IMR-90 (cell line): ENCODE measurements at regions not wholly inside any gene's neighbourhood (a gene's known extent, or its start where the extent isn't known, plus 50 kb on each side); places are given as distances from the start of the nearest gene placed in this dataset.

Source experiments
- ATAC-seq: fragments of 200-7000 bp; cut with Tn5 transposase; 2 replicates; pipeline ENCODE4 v1.9.1; 2020; ENCODE audit warnings: low read depth, mild to moderate bottlenecking, moderate library complexity
- BruUV-seq: library from RNA; stranded (reverse); fragments of 400-500 nt; replicated peaks from 2 replicates; lab custom pipeline; 2021; lab: Mats Ljungman, UMichigan
- CTCF ChIA-PET: fragments of 300-600 bp; formaldehyde crosslinking; extraction: SDS; loops from one replicate; lab custom pipeline; 2021; ENCODE audit warnings: antibody characterized with exemption; lab: Yijun Ruan, JAX
- POLR2A ChIA-PET: fragments of 300-600 bp; sonication (Branson Sonifier 250); formaldehyde crosslinking; loops from one replicate; lab custom pipeline; 2022; ENCODE audit warnings: antibody characterized with exemption; ENCODE audit not compliant: unreplicated experiment; lab: Charles Lee
- DNase-seq: peaks from one replicate; pipeline ENCODE4 v3.0.0; 2013
- H2AFZ ChIP-seq: replicated peaks from 2 replicates; pipeline ENCODE3; 2013; ENCODE audit warnings: low read length, mild to moderate bottlenecking; ENCODE audit not compliant: poor library complexity
- H2AK5ac ChIP-seq: 2 replicates; pipeline ENCODE4 v1.6.1; 2013; ENCODE audit warnings: low read depth, low read length, inconsistent platforms
- H2AK9ac ChIP-seq: replicated peaks from 2 replicates; pipeline ENCODE3; 2013; ENCODE audit warnings: mild to moderate bottlenecking, low read depth, low read length, moderate library complexity; ENCODE audit not compliant: poor library complexity
- H2BK120ac ChIP-seq: 2 replicates; pipeline ENCODE4 v1.6.1; 2013; ENCODE audit warnings: low read depth, low read length, inconsistent platforms
- H2BK15ac ChIP-seq: 3 replicates; pipeline ENCODE4 v1.6.1; 2013; ENCODE audit warnings: low read depth, low read length, inconsistent platforms
- H2BK20ac ChIP-seq: 2 replicates; pipeline ENCODE4 v1.6.1; 2013; ENCODE audit warnings: low read depth, mild to moderate bottlenecking, inconsistent platforms, low read length, moderate library complexity
- H2BK5ac ChIP-seq: 2 replicates; pipeline ENCODE4 v1.6.1; 2013; ENCODE audit warnings: mild to moderate bottlenecking, low read depth, low read length, inconsistent platforms; ENCODE audit not compliant: poor library complexity, severe bottlenecking
- H3K14ac ChIP-seq: replicated peaks from 2 replicates; pipeline ENCODE4 v1.6.1; 2013; ENCODE audit warnings: low read depth, low read length, inconsistent platforms
- H3K18ac ChIP-seq: 2 replicates; pipeline ENCODE4 v1.6.1; 2013; ENCODE audit warnings: low read depth, low read length, control low read depth
- H3K23ac ChIP-seq: 2 replicates; pipeline ENCODE4 v1.6.1; 2013; ENCODE audit warnings: low read depth, low read length, inconsistent platforms
- H3K27ac ChIP-seq: 2 replicates; pipeline ENCODE4 v1.5.1; 2013; ENCODE audit warnings: mild to moderate bottlenecking, control low read depth, low read length; ENCODE audit not compliant: insufficient read depth
- H3K27me3 ChIP-seq: 2 replicates; pipeline ENCODE4 v1.6.1; 2013; ENCODE audit warnings: low read length; ENCODE audit not compliant: control insufficient read depth, insufficient read depth
- H3K36me3 ChIP-seq: 2 replicates; pipeline ENCODE4 v1.6.1; 2013; ENCODE audit warnings: low read length, mixed read lengths; ENCODE audit not compliant: control insufficient read depth, insufficient read depth
- H3K4ac ChIP-seq: 2 replicates; pipeline ENCODE4 v1.6.1; 2013; ENCODE audit warnings: low read depth, low read length, inconsistent platforms
- H3K4me1 ChIP-seq: 2 replicates; pipeline ENCODE4 v1.6.1; 2013; ENCODE audit warnings: low read length, mixed read lengths; ENCODE audit not compliant: control insufficient read depth, insufficient read depth
- H3K4me2 ChIP-seq: 2 replicates; pipeline ENCODE4 v1.6.1; 2013; ENCODE audit warnings: low read depth, mild to moderate bottlenecking, control low read depth, low read length, moderate library complexity
- H3K4me3 ChIP-seq: 2 replicates; pipeline ENCODE4 v1.5.1; 2013; ENCODE audit warnings: low read depth, mild to moderate bottlenecking, control low read depth, low read length, moderate library complexity; ENCODE audit not compliant: insufficient read depth
- H3K56ac ChIP-seq: 2 replicates; pipeline ENCODE4 v1.6.1; 2013; ENCODE audit warnings: low read length, inconsistent platforms; ENCODE audit not compliant: insufficient read depth; ENCODE audit errors: extremely low read depth
- H3K79me1 ChIP-seq, 2 experiments: 2 replicates each; pipeline ENCODE4 v1.6.1; 2013; ENCODE audit warnings: low read length in 2 of 2, inconsistent platforms in 1 of 2, low read depth in 1 of 2
- H3K9ac ChIP-seq: 2 replicates; pipeline ENCODE4 v1.6.1; 2013; ENCODE audit warnings: low read depth, low read length, control low read depth
- H3K9me1 ChIP-seq: 2 replicates; pipeline ENCODE4 v1.6.1; 2013; ENCODE audit warnings: low read length, inconsistent platforms; ENCODE audit not compliant: insufficient read depth
- H3K9me3 ChIP-seq: 2 replicates; pipeline ENCODE4 v1.6.1; 2013; ENCODE audit warnings: low read length; ENCODE audit not compliant: control insufficient read depth, insufficient read depth
- H4K20me1 ChIP-seq: 2 replicates; pipeline ENCODE4 v1.6.1; 2013; ENCODE audit warnings: low read length, inconsistent platforms; ENCODE audit not compliant: insufficient read depth
- H4K5ac ChIP-seq: 2 replicates; pipeline ENCODE4 v1.6.1; 2013; ENCODE audit warnings: mild to moderate bottlenecking, low read depth, low read length, control low read depth
- H4K8ac ChIP-seq, 2 experiments: 2 replicates each; pipeline ENCODE4 v1.6.1; 2013; ENCODE audit warnings: low read depth in 2 of 2, low read length in 2 of 2, control low read depth in 1 of 2, inconsistent platforms in 1 of 2
- H4K91ac ChIP-seq: 2 replicates; pipeline ENCODE4 v1.6.1; 2013; ENCODE audit warnings: low read depth, low read length, inconsistent platforms; ENCODE audit not compliant: insufficient read depth
- BHLHE40 ChIP-seq: fragments of 150-350 bp; IDR thresholded peaks from 2 replicates; pipeline ENCODE4 v1.6.1; 2016; ENCODE audit warnings: mild to moderate bottlenecking, low read depth, low read length
- CEBPB ChIP-seq: IDR thresholded peaks from 2 replicates; pipeline ENCODE4 v1.6.1; 2012; ENCODE audit warnings: low read depth, low read length, improper control_type of control experiment
- CHD1 ChIP-seq: IDR thresholded peaks from 2 replicates; pipeline ENCODE4 v1.6.1; 2012; ENCODE audit warnings: low read depth, low read length, improper control_type of control experiment
- FOS ChIP-seq: fragments of 150-350 bp; IDR thresholded peaks from 2 replicates; pipeline ENCODE4 v1.6.1; 2016; ENCODE audit warnings: low read depth, low read length
- MAZ ChIP-seq: IDR thresholded peaks from 2 replicates; pipeline ENCODE4 v1.6.1; 2012; ENCODE audit warnings: low read depth, mild to moderate bottlenecking, low read length, improper control_type of control experiment, moderate library complexity, borderline replicate concordance
- MXI1 ChIP-seq: IDR thresholded peaks from 2 replicates; pipeline ENCODE4 v1.6.1; 2012; ENCODE audit warnings: low read depth, mild to moderate bottlenecking, low read length, moderate library complexity, borderline replicate concordance
- NFE2L2 ChIP-seq: fragments of 150-350 bp; IDR thresholded peaks from 2 replicates; pipeline ENCODE4 v1.6.1; 2016; ENCODE audit warnings: low read depth, mild to moderate bottlenecking, low read length
- POLR2A ChIP-seq: IDR thresholded peaks from 2 replicates; pipeline ENCODE4 v1.6.1; 2012; ENCODE audit warnings: mild to moderate bottlenecking, low read depth, low read length
- RAD21 ChIP-seq: IDR thresholded peaks from 2 replicates; pipeline ENCODE4 v1.6.1; 2012; ENCODE audit warnings: low read length, improper control_type of control experiment
- RCOR1 ChIP-seq: IDR thresholded peaks from 2 replicates; pipeline ENCODE4 v1.6.1; 2012; ENCODE audit warnings: mild to moderate bottlenecking, low read length, improper control_type of control experiment; ENCODE audit not compliant: insufficient replicate concordance
- RFX5 ChIP-seq: IDR thresholded peaks from 2 replicates; pipeline ENCODE4 v1.8.0; 2012; ENCODE audit warnings: low read depth, mild to moderate bottlenecking, low read length, moderate library complexity
- SMC3 ChIP-seq: fragments of 150-350 bp; IDR thresholded peaks from 2 replicates; pipeline ENCODE4 v1.6.1; 2016; ENCODE audit warnings: low read depth, mild to moderate bottlenecking, antibody characterized with exemption, low read length, moderate library complexity
- WGBS, 2 experiments: methylation state at CpG; one replicate each; pipeline versions ENCODE4 v1.1.5 to v1.1.7; 2013; ENCODE audit warnings: missing lambda C conversion rate in 2 of 2; ENCODE audit not compliant: insufficient read length in 1 of 2; ENCODE audit errors: extremely low coverage in 2 of 2; 5-methylcytosine and 5-hydroxymethylcytosine counted together
- dilution Hi-C: fragments of 300-500 bp; cut with HindIII; formaldehyde crosslinking; loops from one replicate; pipeline ENCODE4 v1.14.3; 2018; ENCODE audit warnings: low sequenced_read_pairs; ENCODE audit not compliant: unreplicated experiment
- in situ Hi-C: fragments of 300-500 bp; cut with MboI; formaldehyde crosslinking; loops from 3 replicates; pipeline ENCODE4 v1.14.3; 2019; ENCODE audit warnings: low sequenced_read_pairs, inconsistent platforms, mixed read lengths
- intact Hi-C: fragments of 100-400 bp; cut with micrococcal nuclease; formaldehyde crosslinking; loops from 2 replicates; pipeline ENCODE4 v1.10.0; 2022
- TF ChIP-seq, protein P1 (sequence below): fragments of 150-350 bp; IDR thresholded peaks from 2 replicates; pipeline ENCODE4 v1.6.1; 2016; ENCODE audit warnings: low read depth, mild to moderate bottlenecking, low read length, moderate library complexity, borderline replicate concordance
- TF ChIP-seq, protein P2 (sequence below): fragments of 150-350 bp; IDR thresholded peaks from 2 replicates; pipeline ENCODE4 v1.6.1; 2017; ENCODE audit warnings: mild to moderate bottlenecking, antibody characterized with exemption, low read length, low read depth
- TF ChIP-seq, protein P3 (sequence below): conservative IDR thresholded peaks from 2 replicates; pipeline ENCODE4 v1.5.1; 2012; ENCODE audit warnings: mild to moderate bottlenecking, low read depth, low read length, improper control_type of control experiment

DNA sequence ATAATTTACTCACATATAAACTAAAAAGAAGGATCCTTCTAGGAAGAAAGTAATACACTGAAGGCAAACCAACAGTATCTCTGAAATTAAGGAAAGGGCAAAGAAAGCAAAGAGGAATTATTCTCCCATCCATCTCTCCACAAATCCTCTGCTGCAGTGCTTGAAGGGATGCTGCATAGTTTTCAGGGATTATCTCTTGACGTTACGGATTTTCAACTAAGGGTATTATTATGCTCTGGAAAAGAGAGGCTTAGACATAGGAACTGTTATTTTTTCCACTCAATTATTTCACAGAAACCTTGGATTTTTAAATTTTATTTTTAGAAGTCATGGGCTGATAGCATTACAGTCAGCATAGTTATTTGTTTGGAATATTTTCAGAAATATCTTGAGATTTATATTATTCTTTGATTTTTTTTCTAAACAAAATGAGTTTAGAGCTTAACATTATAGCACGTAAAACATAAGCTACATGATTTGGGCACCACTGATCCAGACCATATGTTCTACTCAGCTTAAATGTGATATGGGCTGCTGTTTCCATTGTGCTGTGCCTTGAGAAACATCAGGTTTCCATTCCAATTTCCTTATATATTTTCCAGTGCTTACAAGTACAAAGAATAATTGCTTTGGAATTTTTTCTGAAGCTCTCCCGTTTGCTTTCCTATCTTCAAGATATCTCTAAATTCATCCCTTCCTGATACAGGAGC is 57.9 kb upstream of the DCN start:
- Histone ChIP-seq H2AK5ac (no peak overlapping the region), H2AK9ac (no peak overlapping the region), H3K9ac (no peak overlapping the region; the same call in 1 of the 2 replicates), H4K8ac (peak overlapping the region in 1 of 2 experiments; percentile 28; a peak in 1 of 4 replicates), H4K5ac (peak overlapping the region; percentile 96), H3K9me1 (no peaks in the 10 kb centered on the region), H3K27ac (peak overlapping the region; percentile 86; the same call in 1 of the 2 replicates), H3K23ac (no peak overlapping the region), H4K20me1 (no peaks in the 10 kb centered on the region), H3K14ac (peak overlapping the region; percentile 68; the same call in 1 of the 2 replicates), H3K4me2 (peak overlapping the region; percentile 59), H2BK15ac (no peak overlapping the region), H3K4me3 (no peak overlapping the region), H4K91ac (peak overlapping the region; percentile 13; the same call in 1 of the 2 replicates), H3K56ac (0 out of 2 replicates have a peak overlapping the region, but pooled peaks have one; percentile 4), H2BK120ac (peak overlapping the region; percentile 71), H3K27me3 (no peaks in the 10 kb centered on the region), H3K18ac (peak overlapping the region; percentile 98), H2BK5ac (peak overlapping the region; percentile 54), H3K4ac (peak overlapping the region; percentile 8; the same call in 1 of the 2 replicates), H3K36me3 (no peaks in the 10 kb centered on the region), H2BK20ac (peak overlapping the region; percentile 81), H2AFZ (no peak overlapping the region), H3K79me1 (no peaks in the 10 kb centered on the region), H3K9me3 (0 out of 2 replicates have a peak, but pooled peaks cover 2% of the 10 kb centered on the region), H3K4me1 (peaks cover 4% of the 10 kb centered on the region)
- intact Hi-C loops (loop anchor here (5.0 kb wide), 1 partner anchor 58 kb away; the partner anchor contains the start of gene DCN), dilution Hi-C loops (no loop called here), in situ Hi-C loops (no loop called here)
- DNase-seq (no peak), ATAC-seq (peak; percentile 32)
- WGBS, 2 experiments = no CpG with 5 or more reads among the region's 4 CpGs
- ChIA-PET CTCF (interaction anchor here (1.0 kb wide), 1 partner anchor 10 kb away, joined by 3 read pairs; no protein-coding TSS in a partner anchor), POLR2A (no interaction called here)
- no TSS peak for BruUV-seq
- no peak for TF ChIP-seq RAD21
- TF ChIP-seq CHD1 = no peak
- no peak for TF ChIP-seq MAZ
- TF ChIP-seq RCOR1 = no peak
- TF ChIP-seq SMC3 = no peak
- TF ChIP-seq NFE2L2 = no peak
- no peak for TF ChIP-seq CEBPB
- TF ChIP-seq MXI1 = no peak
- TF ChIP-seq, protein P1, sequence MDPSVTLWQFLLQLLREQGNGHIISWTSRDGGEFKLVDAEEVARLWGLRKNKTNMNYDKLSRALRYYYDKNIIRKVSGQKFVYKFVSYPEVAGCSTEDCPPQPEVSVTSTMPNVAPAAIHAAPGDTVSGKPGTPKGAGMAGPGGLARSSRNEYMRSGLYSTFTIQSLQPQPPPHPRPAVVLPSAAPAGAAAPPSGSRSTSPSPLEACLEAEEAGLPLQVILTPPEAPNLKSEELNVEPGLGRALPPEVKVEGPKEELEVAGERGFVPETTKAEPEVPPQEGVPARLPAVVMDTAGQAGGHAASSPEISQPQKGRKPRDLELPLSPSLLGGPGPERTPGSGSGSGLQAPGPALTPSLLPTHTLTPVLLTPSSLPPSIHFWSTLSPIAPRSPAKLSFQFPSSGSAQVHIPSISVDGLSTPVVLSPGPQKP = no peak
- no peak for TF ChIP-seq POLR2A
- no peak for TF ChIP-seq RFX5
- TF ChIP-seq, protein P2, sequence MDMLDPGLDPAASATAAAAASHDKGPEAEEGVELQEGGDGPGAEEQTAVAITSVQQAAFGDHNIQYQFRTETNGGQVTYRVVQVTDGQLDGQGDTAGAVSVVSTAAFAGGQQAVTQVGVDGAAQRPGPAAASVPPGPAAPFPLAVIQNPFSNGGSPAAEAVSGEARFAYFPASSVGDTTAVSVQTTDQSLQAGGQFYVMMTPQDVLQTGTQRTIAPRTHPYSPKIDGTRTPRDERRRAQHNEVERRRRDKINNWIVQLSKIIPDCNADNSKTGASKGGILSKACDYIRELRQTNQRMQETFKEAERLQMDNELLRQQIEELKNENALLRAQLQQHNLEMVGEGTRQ = no peak
- TF ChIP-seq BHLHE40 = no peak
- TF ChIP-seq, protein P3, sequence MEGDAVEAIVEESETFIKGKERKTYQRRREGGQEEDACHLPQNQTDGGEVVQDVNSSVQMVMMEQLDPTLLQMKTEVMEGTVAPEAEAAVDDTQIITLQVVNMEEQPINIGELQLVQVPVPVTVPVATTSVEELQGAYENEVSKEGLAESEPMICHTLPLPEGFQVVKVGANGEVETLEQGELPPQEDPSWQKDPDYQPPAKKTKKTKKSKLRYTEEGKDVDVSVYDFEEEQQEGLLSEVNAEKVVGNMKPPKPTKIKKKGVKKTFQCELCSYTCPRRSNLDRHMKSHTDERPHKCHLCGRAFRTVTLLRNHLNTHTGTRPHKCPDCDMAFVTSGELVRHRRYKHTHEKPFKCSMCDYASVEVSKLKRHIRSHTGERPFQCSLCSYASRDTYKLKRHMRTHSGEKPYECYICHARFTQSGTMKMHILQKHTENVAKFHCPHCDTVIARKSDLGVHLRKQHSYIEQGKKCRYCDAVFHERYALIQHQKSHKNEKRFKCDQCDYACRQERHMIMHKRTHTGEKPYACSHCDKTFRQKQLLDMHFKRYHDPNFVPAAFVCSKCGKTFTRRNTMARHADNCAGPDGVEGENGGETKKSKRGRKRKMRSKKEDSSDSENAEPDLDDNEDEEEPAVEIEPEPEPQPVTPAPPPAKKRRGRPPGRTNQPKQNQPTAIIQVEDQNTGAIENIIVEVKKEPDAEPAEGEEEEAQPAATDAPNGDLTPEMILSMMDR = no peak
- TF ChIP-seq FOS = no peak
